Thyroid gland (tissue), 4 donors: ENCODE measurements at regions not wholly inside any gene's neighbourhood (a gene's known extent, or its start where the extent isn't known, plus 50 kb on each side); places are given as distances from the start of the nearest gene placed in this dataset.
"Not testable (repeated sequence)": the region's sequence is repeated elsewhere in the genome, so short reads cannot be mapped to it uniquely, and the experiment has no call there.

Experiments used
- POLR2A ChIP-seq, 2 donors: fragments of 450-650 bp; IDR thresholded peaks; one replicate each; pipeline ENCODE4 v1.6.1; 2017; ENCODE audit warnings: antibody characterized with exemption in 2 of 2, mild to moderate bottlenecking in 2 of 2, moderate library complexity in 1 of 2
- TF ChIP-seq, protein P1 (sequence below), 6 experiments: fragments of 200-600 bp in 3 of 6; fragments of 450-650 bp in 3 of 6; sonication (generic) in 3 of 6; IDR thresholded peaks; one replicate each; pipeline ENCODE4 v1.5.1; 2016 to 2019; ENCODE audit warnings: antibody characterized with exemption in 6 of 6, mild to moderate bottlenecking in 2 of 6, inconsistent platforms in 1 of 6, moderate library complexity in 1 of 6

DNA sequence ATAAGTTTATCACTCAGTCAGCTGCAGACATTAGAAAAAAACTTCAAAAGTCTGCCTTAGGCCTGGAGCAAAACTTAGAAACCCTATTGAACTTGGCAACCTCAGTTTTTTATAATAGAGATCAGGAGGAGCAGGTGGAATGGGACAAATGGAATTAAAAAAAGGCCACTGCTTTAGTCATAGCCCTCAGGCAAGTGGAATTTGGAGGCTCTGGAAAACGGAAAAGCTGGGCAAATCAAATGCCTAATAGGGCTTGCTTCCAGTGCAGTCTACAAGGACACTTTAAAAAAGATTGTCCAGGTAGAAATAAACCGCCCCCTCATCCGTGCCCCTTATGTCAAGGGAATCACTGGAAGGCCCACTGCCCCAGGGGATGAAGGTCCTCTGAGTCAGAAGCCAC is 68.7 kb upstream of the ARSJ start:
- TF ChIP-seq POLR2A (IDR thresholded peaks at IDR 0.05): not testable (repeated sequence)
- TF ChIP-seq, protein P1, sequence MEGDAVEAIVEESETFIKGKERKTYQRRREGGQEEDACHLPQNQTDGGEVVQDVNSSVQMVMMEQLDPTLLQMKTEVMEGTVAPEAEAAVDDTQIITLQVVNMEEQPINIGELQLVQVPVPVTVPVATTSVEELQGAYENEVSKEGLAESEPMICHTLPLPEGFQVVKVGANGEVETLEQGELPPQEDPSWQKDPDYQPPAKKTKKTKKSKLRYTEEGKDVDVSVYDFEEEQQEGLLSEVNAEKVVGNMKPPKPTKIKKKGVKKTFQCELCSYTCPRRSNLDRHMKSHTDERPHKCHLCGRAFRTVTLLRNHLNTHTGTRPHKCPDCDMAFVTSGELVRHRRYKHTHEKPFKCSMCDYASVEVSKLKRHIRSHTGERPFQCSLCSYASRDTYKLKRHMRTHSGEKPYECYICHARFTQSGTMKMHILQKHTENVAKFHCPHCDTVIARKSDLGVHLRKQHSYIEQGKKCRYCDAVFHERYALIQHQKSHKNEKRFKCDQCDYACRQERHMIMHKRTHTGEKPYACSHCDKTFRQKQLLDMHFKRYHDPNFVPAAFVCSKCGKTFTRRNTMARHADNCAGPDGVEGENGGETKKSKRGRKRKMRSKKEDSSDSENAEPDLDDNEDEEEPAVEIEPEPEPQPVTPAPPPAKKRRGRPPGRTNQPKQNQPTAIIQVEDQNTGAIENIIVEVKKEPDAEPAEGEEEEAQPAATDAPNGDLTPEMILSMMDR (IDR thresholded peaks at IDR 0.05): not testable (repeated sequence)
